ENCODE measurements at regions not wholly inside any gene's neighbourhood (a gene's known extent, or its start where the extent isn't known, plus 50 kb on each side); places are given as distances from the start of the nearest gene placed in this dataset.

DNA sequence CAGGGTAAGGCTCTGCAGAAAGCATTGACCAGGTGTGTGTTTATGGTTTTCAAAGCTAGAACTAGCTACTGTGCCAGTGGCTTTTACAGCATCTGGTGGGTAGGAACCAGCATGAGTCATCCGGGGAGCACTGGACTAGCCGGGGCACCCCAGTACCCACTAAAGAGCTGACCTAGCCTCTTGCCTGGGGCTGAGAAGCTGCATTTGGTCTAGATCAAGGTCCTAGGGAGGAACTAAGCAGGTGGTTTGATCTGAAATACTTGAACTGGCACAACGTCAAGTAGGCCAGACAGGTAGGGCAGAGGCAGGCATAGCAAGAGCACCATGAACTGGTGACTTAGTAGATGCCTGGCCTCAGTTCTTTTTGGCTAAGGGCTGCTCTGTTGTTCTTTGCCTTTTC, 109.8 kb upstream of the PTPRK start:
- TF ChIP-seq CTCF (conservative IDR thresholded peaks at IDR 0.05; ENCODE audit: control insufficient read depth, insufficient read depth, low read depth, low read length) = no peak
- no peak for DNase-seq (ENCODE audit: low read depth)
- H3K4me3 ChIP-seq (ENCODE audit: control insufficient read depth, low read depth, low read length) = no peak overlapping the region

GRCh38 chr6:128617285-128617684, 96.9 kb upstream of the PTPRK start:
- no peak for TF ChIP-seq CTCF (conservative IDR thresholded peaks at IDR 0.05; ENCODE audit: control insufficient read depth, insufficient read depth, low read depth, low read length)
- no peak for DNase-seq (ENCODE audit: low read depth)
- no peak overlapping the region for H3K4me3 ChIP-seq (ENCODE audit: control insufficient read depth, low read depth, low read length)

- no peak for DNase-seq (ENCODE audit: low read depth)
- H3K4me3 ChIP-seq (ENCODE audit: control insufficient read depth, low read depth, low read length) = no peak overlapping the region
- TF ChIP-seq CTCF (conservative IDR thresholded peaks at IDR 0.05; ENCODE audit: control insufficient read depth, insufficient read depth, low read depth, low read length) = no peak
Measured at GRCh38 chr6:128616342-128616741, 95.9 kb upstream of the PTPRK start.

DNA sequence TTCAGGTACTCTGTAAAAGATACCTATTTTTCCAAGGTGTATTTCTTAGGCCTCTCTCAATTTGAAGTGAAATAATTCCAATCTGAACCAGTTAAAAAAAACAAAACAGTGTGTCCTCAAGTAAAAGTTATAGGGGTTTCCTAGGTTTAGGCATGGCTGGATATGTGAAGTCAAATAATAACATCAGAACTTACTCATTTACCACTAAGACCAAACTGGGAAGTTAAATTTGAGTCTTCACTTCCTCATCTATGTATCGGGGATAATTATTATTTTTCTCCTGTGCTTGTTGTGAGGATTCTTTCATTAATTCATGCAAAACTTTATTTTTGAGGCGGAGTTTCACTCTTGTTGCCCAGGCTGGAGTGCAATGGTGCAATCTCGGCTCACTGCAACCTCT, 86.2 kb upstream of the PTPRK start:
- H3K4me3 ChIP-seq (ENCODE audit: control insufficient read depth, low read depth, low read length) = no peak overlapping the region
- DNase-seq (ENCODE audit: low read depth) = no peak

GRCh38 chr6:128605961-128606360, 85.6 kb upstream of the PTPRK start:
- peak; percentile 48 for DNase-seq (ENCODE audit: low read depth)
- H3K4me3 ChIP-seq (ENCODE audit: control insufficient read depth, low read depth, low read length) = no peak overlapping the region
- no peak for TF ChIP-seq CTCF (conservative IDR thresholded peaks at IDR 0.05; ENCODE audit: control insufficient read depth, insufficient read depth, low read depth, low read length)

More for the DNA sequence above, 86.2 kb upstream of the PTPRK start:
- TF ChIP-seq CTCF (conservative IDR thresholded peaks at IDR 0.05; ENCODE audit: control insufficient read depth, insufficient read depth, low read depth, low read length) = no peak

GRCh38 chr6:128601060-128601459, 80.7 kb upstream of the PTPRK start:
- DNase-seq (ENCODE audit: low read depth) = peak; percentile 10
- no peak for TF ChIP-seq CTCF (conservative IDR thresholded peaks at IDR 0.05; ENCODE audit: control insufficient read depth, insufficient read depth, low read depth, low read length)
- no peak overlapping the region for H3K4me3 ChIP-seq (ENCODE audit: control insufficient read depth, low read depth, low read length)

DNA sequence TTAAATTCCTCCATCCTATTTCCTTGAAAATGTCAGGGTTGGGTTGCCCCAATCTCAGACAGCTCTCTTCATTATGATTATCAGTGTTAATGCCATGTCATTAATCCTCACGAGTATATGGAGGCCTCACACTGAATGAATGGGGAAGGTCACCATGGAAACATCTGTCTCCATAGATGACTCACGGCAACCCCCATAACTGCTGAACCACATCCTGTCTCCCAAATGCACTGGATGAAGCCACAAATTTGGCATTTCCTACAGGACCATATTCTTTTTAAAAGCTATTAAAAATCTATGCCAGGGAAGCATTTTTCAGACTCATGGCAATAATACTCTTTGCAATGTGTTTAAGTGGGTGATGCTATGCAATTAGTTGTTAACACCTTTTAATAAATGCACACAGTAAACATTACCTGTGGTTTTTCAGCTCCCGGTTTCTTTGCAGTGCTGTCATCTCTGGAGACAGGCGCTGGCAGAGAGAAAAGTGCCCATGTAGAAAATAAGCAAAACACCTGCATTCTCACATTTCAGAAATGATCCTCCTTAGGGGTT, 80.1 kb upstream of the PTPRK start:
- TF ChIP-seq CTCF (conservative IDR thresholded peaks at IDR 0.05; ENCODE audit: control insufficient read depth, insufficient read depth, low read depth, low read length) = no peak
- no peak overlapping the region for H3K4me3 ChIP-seq (ENCODE audit: control insufficient read depth, low read depth, low read length)

More for the DNA sequence above, 80.1 kb upstream of the PTPRK start:
- DNase-seq (ENCODE audit: low read depth) = peak; percentile 95

Measured in fibroblast of mammary gland (primary cell).